H1 (cell line): ENCODE measurements at regions not wholly inside any gene's neighbourhood (a gene's known extent, or its start where the extent isn't known, plus 50 kb on each side); places are given as distances from the start of the nearest gene placed in this dataset.
"Not testable (repeated sequence)": the region's sequence is repeated elsewhere in the genome, so short reads cannot be mapped to it uniquely, and the experiment has no call there.

ENCODE experiments used
- CBX5 ChIP-seq: fragments of 300-800, 300-1000 bp; sonication (generic); IDR thresholded peaks from 2 replicates; pipeline ENCODE4 v1.7.1; 2016; ENCODE audit warnings: antibody characterized with exemption, low read length, low read depth
- CEBPB ChIP-seq: IDR thresholded peaks from 2 replicates; pipeline ENCODE4 v1.6.1; 2012; ENCODE audit warnings: low read depth, low read length
- CREB1 ChIP-seq: IDR thresholded peaks from 2 replicates; pipeline ENCODE4 v1.6.1; 2012; ENCODE audit warnings: inconsistent platforms
- CTCF ChIP-seq, 3 experiments: IDR thresholded peaks; 1 replicate in 2 of 3; 2 replicates in 1 of 3; pipeline versions ENCODE4 v1.5.1 to v1.6.1; 2011; ENCODE audit warnings: low read length in 3 of 3, mild to moderate bottlenecking in 3 of 3, inconsistent platforms in 2 of 3, low read depth in 1 of 3, moderate library complexity in 1 of 3; ENCODE audit not compliant: insufficient read depth in 1 of 3; ENCODE audit errors: control extremely low read depth in 1 of 3
- FOSL1 ChIP-seq: IDR thresholded peaks from 2 replicates; pipeline ENCODE4 v1.6.1; 2011; ENCODE audit warnings: mild to moderate bottlenecking, low read depth, low read length, moderate library complexity; ENCODE audit not compliant: insufficient read depth
- GABPA ChIP-seq: IDR thresholded peaks from 2 replicates; pipeline ENCODE4 v1.6.1; 2011; ENCODE audit warnings: mild to moderate bottlenecking, low read length, moderate library complexity, borderline replicate concordance; ENCODE audit not compliant: insufficient read depth
- HDAC2 ChIP-seq, 2 experiments: fragments of 300-600 bp in 1 of 2; sonication (generic) in 1 of 2; IDR thresholded peaks; 2 replicates each; pipeline ENCODE4 v1.6.1; 2011 to 2012; ENCODE audit warnings: low read depth in 2 of 2, low read length in 2 of 2, mild to moderate bottlenecking in 2 of 2, moderate library complexity in 2 of 2, borderline replicate concordance in 1 of 2, inconsistent platforms in 1 of 2
- KDM4A ChIP-seq: IDR thresholded peaks from one replicate; pipeline ENCODE4 v1.7.1; 2012; ENCODE audit warnings: low read depth, mild to moderate bottlenecking, moderate library complexity, low read length, inconsistent platforms; ENCODE audit not compliant: severe bottlenecking
- PHF8 ChIP-seq: fragments of 200-600 bp; sonication (generic); conservative IDR thresholded peaks from 2 replicates; pipeline ENCODE4 v1.7.1; 2012; ENCODE audit warnings: low read depth, mild to moderate bottlenecking, inconsistent platforms, low read length, moderate library complexity
- POLR2A ChIP-seq, 2 experiments: IDR thresholded peaks; 1 replicate in 1 of 2; 2 replicates in 1 of 2; pipeline ENCODE4 v1.6.1; 2011; ENCODE audit warnings: low read depth in 2 of 2, low read length in 2 of 2, mild to moderate bottlenecking in 2 of 2; ENCODE audit errors: control extremely low read depth in 1 of 2
- POLR2AphosphoS5 ChIP-seq: IDR thresholded peaks from 2 replicates; pipeline ENCODE4 v1.6.1; 2011; ENCODE audit warnings: low read depth, low read length
- SRF ChIP-seq: IDR thresholded peaks from 2 replicates; pipeline ENCODE4 v1.6.1; 2011; ENCODE audit warnings: mild to moderate bottlenecking, low read depth, low read length, moderate library complexity
- TAF7 ChIP-seq: optimal IDR thresholded peaks from 2 replicates; pipeline ENCODE3; 2011; ENCODE audit warnings: low read depth, mild to moderate bottlenecking, inconsistent platforms, low read length, moderate library complexity, borderline replicate concordance
- TCF12 ChIP-seq: IDR thresholded peaks from 2 replicates; pipeline ENCODE4 v1.6.1; 2011; ENCODE audit warnings: low read depth, mild to moderate bottlenecking, low read length

- TF ChIP-seq CTCF (IDR thresholded peaks at IDR 0.05; ENCODE audit: control extremely low read depth in 1 of 3, insufficient read depth in 1 of 3, low read depth in 1 of 3, low read length in 3 of 3); HDAC2 (IDR thresholded peaks at IDR 0.05; ENCODE audit: borderline replicate concordance in 1 of 2, low read depth in 2 of 2, low read length in 2 of 2); POLR2A (IDR thresholded peaks at IDR 0.05; ENCODE audit: control extremely low read depth in 1 of 2, low read depth in 2 of 2, low read length in 2 of 2); TCF12; KDM4A; CREB1; POLR2AphosphoS5; GABPA; SRF; PHF8; CEBPB; TAF7; FOSL1; CBX5: not testable (repeated sequence)
Measured at GRCh38 chr3:198103070-198103469, 143.1 kb downstream of the LMLN start.
